NCI-H2196 (cell line): ENCODE measurements at regions not wholly inside any gene's neighbourhood (a gene's known extent, or its start where the extent isn't known, plus 50 kb on each side); places are given as distances from the start of the nearest gene placed in this dataset.

Experiments
- DNase-seq: peaks from one replicate; lab custom pipeline; 2025; ENCODE audit not compliant: unreplicated experiment; lab: John Stamatoyannopoulos, UW

DNA sequence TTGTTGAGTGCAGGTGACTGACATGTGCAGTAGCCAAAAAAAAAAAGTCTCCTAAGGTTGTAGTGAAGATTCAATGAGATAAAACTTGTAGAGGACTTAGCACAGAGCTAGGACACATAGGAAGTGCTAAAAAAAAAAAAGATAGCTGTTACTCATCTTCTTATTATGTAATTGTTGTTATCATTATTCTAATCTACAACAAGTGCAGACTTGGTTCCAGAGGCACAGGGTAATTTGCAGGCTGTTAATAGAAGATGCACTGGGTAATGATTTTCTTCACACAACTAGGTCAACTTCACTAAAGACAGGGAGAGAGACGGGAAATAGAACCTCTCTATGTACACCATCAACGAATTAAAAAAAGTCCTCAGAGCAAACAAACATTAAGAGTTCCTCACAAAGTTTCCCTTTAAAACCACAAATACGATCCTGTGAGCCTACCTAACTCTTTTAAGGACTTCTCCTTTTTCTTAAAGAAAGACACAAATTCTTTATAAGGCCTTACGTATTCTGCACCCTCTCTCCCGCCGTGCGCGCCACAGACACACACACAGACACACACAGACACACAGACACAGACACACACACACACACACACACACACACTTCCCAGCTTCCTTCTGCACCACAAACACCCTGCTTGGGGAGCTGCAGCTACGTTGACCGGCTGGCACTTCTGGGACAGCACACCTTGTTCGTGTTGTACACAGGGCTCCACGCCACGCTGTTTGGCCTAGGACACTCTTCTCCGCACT lies 49.8 kb upstream of the GADD45A start:
- no peak for DNase-seq
